ENCODE measurements at regions not wholly inside any gene's neighbourhood (a gene's known extent, or its start where the extent isn't known, plus 50 kb on each side); places are given as distances from the start of the nearest gene placed in this dataset. TPM values are rescaled to one million over a fixed set of nuclear protein-coding genes. Genes with fewer than 3 reads are reported as not detected.

Small RNAs in the stretch of these regions (small RNA-seq; reads per million reads assigned to genes)
- gene TRBV22OR9-2 (ENCODE audit: low read depth), result not detected
- not detected for gene TRBV26OR9-2 (ENCODE audit: low read depth)
